GM10248 (cell line): ENCODE measurements at regions not wholly inside any gene's neighbourhood (a gene's known extent, or its start where the extent isn't known, plus 50 kb on each side); places are given as distances from the start of the nearest gene placed in this dataset.
"Not testable (repeated sequence)": the region's sequence is repeated elsewhere in the genome, so short reads cannot be mapped to it uniquely, and the experiment has no call there.

Experiments used
- CTCF ChIA-PET: fragments of 300-600 bp; sonication (Branson Sonifier 250); formaldehyde crosslinking; extraction: SDS; loops from one replicate; lab custom pipeline; 2021; ENCODE audit warnings: antibody characterized with exemption; lab: Yijun Ruan, JAX
- POLR2A ChIA-PET: fragments of 350-650 bp; sonication (Branson Sonifier 250); formaldehyde crosslinking; extraction: SDS; loops from one replicate; lab custom pipeline; 2020; ENCODE audit warnings: antibody characterized with exemption; lab: Yijun Ruan, JAX
- DNase-seq: peaks from one replicate; pipeline ENCODE4 v3.0.0; 2012; ENCODE audit errors: extremely low spot score
- CTCF ChIP-seq: IDR thresholded peaks from 2 replicates; pipeline ENCODE4 v1.5.1; 2012; ENCODE audit warnings: mild to moderate bottlenecking, low read depth; ENCODE audit errors: extremely low read depth, missing control alignments, control extremely low read depth

GRCh38 chr10:64659311-64659710, 1138.1 kb downstream of the REEP3 start:
- TF ChIP-seq CTCF, result no peak
- DNase-seq, result no peak
- CTCF ChIA-PET, result interaction anchor here (1.0 to 1.8 kb wide), 3 partner anchors 9 to 19 kb away, joined by 3 to 4 read pairs (median 4); no protein-coding TSS in a partner anchor
- POLR2A ChIA-PET, result no interaction called here

GRCh38 chr10:64682043-64682442, 1160.8 kb downstream of the REEP3 start:
- no peak for TF ChIP-seq CTCF
- ChIA-PET CTCF (no interaction called here), POLR2A (no interaction called here)
- no peak for DNase-seq

DNA sequence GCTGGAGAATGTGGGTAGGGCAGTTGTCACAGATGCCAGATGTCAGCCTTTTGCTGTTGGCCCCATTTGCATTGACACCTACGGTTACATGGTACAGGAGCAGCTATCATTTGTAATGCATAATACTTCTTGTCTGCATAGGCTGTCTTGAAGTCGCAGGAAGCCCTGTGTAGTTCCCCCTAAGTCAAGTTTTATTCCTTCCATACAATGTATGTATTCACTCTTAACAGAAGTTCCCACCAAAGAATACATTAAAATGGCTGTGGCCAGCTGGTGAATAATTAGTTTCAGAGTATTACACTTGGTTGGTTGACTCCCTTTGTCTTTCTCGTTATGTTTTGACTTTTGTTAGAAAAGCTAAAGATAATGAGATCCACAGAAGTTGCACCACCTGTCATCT, 1169.0 kb downstream of the REEP3 start:
- TF ChIP-seq CTCF, result no peak
- POLR2A ChIA-PET, result no interaction called here
- DNase-seq, result no peak
- CTCF ChIA-PET, result interaction anchor here (1.6 kb wide), 2 partner anchors 9 to 19 kb away, joined by 3 to 4 read pairs; no protein-coding TSS in a partner anchor

DNA sequence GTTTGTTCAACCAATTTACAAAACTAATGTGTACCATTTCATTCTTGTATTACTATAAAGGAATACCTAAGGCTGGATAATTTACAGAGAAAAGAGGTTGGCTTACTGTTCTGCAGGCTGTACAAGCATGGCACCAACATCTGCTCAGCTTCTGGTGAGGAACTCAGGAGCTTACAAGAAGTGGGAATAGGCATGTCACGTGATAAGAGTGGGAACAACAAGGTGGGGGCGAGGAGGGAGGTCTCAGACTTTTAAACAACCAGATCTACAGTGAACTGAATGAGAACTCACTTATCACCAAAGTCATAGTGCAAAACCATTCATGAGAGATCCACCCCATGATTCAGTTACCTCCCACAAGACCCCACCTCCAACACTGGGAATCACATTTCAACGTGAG, 1178.0 kb downstream of the REEP3 start:
- no peak for TF ChIP-seq CTCF
- CTCF ChIA-PET, result interaction anchor here (1.0 kb wide), 1 partner anchor 9 kb away, joined by 3 read pairs; no protein-coding TSS in a partner anchor
- POLR2A ChIA-PET, result no interaction called here
- DNase-seq, result no peak

GRCh38 chr10:64702086-64702485, 1180.9 kb downstream of the REEP3 start:
- POLR2A ChIA-PET, DNase-seq: not testable (repeated sequence)
- CTCF ChIA-PET, result interaction anchor here (1.1 kb wide), 1 partner anchor 31 kb away, joined by 3 read pairs; no protein-coding TSS in a partner anchor

GRCh38 chr10:64708884-64709681, 1187.9 kb downstream of the REEP3 start:
- DNase-seq, result no peak
- no peak for TF ChIP-seq CTCF
- ChIA-PET CTCF (no interaction called here), POLR2A (no interaction called here)

- ChIA-PET POLR2A (no interaction called here), CTCF (no interaction called here)
- DNase-seq, result no peak
- TF ChIP-seq CTCF, result no peak
These were observed 1205.3 kb downstream of the REEP3 start for GRCh38 chr10:64726466-64726865.
